ENCODE measurements at regions not wholly inside any gene's neighbourhood (a gene's known extent, or its start where the extent isn't known, plus 50 kb on each side); places are given as distances from the start of the nearest gene placed in this dataset.

DNA sequence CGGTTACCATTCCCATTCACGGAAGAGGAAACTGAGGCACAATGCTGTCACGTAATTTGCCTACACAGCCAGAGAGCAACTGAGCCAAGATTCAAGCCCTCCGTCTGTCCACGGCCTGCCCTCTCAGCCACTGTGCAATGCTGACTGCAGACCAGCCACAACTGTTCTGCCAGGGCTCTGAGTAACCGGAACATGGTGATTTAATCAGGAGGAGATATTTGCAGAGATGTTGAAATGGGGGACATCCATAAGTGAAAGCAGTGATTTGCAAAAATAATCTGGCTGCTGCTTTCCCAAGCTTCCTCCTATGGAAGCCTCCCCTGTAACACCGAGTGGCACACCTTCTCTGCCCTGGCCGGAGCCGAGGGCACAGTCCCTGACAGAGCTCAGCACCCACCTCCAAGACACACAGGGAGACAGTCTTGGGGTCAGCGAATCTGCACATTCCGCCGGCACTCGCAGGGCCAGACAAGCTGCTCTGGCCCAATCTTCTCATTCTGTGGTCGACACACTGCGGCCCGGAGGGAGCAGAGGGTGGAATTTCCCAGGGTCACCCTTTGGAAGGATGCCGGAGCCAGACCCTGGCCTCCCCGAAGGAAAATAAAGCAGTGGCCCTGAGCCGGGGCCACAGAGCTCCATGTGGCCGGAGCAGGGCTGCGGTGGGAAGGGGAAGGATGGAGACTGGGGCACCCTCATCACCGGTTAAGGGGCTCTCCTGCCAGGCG, 158.2 kb upstream of the DIO3 start:
- no peak overlapping the region for H3K4me3 ChIP-seq (ENCODE audit: low read length)
- DNase-seq (ENCODE audit: low read depth) = no peak
- TF ChIP-seq, protein P1, sequence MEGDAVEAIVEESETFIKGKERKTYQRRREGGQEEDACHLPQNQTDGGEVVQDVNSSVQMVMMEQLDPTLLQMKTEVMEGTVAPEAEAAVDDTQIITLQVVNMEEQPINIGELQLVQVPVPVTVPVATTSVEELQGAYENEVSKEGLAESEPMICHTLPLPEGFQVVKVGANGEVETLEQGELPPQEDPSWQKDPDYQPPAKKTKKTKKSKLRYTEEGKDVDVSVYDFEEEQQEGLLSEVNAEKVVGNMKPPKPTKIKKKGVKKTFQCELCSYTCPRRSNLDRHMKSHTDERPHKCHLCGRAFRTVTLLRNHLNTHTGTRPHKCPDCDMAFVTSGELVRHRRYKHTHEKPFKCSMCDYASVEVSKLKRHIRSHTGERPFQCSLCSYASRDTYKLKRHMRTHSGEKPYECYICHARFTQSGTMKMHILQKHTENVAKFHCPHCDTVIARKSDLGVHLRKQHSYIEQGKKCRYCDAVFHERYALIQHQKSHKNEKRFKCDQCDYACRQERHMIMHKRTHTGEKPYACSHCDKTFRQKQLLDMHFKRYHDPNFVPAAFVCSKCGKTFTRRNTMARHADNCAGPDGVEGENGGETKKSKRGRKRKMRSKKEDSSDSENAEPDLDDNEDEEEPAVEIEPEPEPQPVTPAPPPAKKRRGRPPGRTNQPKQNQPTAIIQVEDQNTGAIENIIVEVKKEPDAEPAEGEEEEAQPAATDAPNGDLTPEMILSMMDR (IDR thresholded peaks at IDR 0.05; ENCODE audit: insufficient read depth, low read depth, low read length, missing control alignments) = no peak

DNA sequence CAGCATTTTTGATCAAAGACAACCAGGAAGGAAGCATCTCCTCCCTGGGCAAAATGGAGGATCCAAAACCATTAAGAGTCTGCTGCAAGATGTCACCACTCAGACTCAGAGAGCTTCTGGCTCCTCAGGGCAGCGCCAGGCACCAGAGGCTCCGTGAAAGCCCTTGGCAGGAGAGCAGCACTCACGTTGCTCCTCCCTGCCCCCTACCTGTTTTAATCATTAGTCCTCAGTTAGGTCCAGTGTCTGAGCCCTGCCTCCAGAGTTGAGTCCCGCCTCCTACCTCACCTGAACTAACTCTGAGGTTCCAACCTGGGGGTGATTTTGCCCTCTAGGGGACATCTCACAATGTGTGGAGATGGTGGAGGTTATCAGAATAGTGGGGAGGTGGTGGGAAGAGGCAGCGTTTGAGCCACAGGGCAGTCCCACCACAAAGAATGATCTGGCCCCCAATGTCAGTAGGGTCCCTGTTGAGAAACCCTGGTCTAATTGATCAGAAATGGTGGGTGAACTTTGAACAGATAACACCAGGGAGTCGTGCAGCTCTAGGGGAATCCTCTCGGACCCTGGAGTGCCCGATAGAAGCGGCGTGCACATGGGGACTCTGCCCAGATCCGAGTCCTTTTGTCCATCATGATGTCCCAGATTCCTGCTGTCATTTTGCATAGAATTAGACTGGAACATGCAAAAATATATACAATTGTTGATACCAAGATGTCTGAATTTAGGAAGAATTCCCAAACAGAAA, 156.7 kb upstream of the DIO3 start:
- H3K4me3 ChIP-seq (ENCODE audit: low read length) = no peak overlapping the region
- DNase-seq (ENCODE audit: low read depth) = no peak
- TF ChIP-seq, protein P1 (IDR thresholded peaks at IDR 0.05; ENCODE audit: insufficient read depth, low read depth, low read length, missing control alignments) = no peak

DNA sequence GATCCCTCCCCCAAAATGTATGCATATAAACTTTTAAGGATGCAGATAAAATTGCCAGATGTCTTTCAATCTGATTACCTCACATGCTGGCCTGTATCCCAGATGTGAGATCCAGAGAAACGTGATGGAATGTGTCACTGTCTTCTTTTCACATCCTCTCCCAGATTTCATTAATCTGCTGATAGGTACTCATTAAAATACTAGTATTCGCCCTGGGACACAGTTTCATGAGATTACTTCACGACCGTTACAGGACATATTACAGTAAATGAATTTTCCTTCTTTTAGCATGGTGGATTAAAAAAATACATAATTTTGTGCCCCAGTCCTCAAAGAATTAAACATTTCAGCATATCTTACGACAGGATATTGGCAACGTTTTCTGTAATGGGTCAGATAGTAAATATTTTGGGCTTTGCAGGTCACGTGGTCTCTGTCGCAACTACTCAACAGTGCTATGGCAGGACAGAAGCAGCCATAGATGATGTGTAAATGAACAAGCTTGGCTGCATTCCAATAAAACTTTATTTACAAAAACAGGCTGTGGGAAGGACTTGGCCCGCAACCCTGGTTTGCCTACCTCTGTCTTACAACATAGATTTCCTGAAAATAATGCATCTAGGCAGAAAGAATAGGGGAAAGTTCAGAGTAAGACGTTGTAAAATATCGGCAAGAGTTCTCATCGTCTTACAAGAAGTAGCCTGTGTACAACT, 156.0 kb upstream of the DIO3 start:
- DNase-seq (ENCODE audit: low read depth) = no peak
- TF ChIP-seq, protein P1 (IDR thresholded peaks at IDR 0.05; ENCODE audit: insufficient read depth, low read depth, low read length, missing control alignments) = no peak
- H3K4me3 ChIP-seq (ENCODE audit: low read length) = no peak overlapping the region

DNA sequence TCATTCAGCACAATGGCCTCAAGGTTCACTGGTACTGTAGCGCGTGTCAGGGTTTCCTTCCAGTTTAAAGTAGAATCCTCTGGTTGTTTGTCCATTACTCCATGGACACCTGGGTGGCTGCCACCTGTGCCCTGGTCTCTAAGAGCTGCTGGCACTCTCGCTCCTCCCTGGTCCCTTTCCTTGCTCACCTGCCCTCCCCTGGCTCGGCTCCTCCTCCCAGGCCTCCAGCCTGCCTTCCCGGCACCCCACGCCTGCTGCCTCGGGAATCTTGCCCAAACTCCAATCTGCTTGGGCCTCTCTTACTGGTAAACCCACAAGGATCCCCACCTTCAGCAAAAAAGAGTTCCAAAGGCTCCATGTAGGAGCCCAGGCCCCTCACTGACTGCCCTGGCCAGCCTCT, 154.4 kb upstream of the DIO3 start:
- DNase-seq (ENCODE audit: low read depth) = no peak
- no peak overlapping the region for H3K4me3 ChIP-seq (ENCODE audit: low read length)
- TF ChIP-seq, protein P1 (IDR thresholded peaks at IDR 0.05; ENCODE audit: insufficient read depth, low read depth, low read length, missing control alignments) = no peak

DNA sequence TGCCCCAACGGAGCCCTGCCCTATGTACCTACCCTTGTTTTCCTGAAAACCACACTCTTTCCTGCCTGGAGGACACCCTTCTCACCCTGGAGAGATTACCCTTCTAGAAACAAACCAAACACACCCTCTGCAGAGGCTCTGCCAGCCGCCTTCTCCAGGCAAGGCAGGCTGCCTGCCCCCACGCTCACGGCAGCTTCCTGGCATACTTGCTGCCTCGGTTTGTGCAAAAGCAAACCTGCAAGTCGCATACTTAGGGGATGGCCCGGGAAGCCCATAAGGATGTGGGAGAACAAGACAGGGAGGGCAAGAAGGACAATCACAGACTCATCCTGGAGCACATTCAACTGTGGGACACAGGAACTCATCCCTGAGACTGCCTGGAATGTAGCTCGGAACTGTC, 154.0 kb upstream of the DIO3 start:
- DNase-seq (ENCODE audit: low read depth) = no peak
- TF ChIP-seq, protein P1 (IDR thresholded peaks at IDR 0.05; ENCODE audit: insufficient read depth, low read depth, low read length, missing control alignments) = no peak
- H3K4me3 ChIP-seq (ENCODE audit: low read length) = no peak overlapping the region

DNA sequence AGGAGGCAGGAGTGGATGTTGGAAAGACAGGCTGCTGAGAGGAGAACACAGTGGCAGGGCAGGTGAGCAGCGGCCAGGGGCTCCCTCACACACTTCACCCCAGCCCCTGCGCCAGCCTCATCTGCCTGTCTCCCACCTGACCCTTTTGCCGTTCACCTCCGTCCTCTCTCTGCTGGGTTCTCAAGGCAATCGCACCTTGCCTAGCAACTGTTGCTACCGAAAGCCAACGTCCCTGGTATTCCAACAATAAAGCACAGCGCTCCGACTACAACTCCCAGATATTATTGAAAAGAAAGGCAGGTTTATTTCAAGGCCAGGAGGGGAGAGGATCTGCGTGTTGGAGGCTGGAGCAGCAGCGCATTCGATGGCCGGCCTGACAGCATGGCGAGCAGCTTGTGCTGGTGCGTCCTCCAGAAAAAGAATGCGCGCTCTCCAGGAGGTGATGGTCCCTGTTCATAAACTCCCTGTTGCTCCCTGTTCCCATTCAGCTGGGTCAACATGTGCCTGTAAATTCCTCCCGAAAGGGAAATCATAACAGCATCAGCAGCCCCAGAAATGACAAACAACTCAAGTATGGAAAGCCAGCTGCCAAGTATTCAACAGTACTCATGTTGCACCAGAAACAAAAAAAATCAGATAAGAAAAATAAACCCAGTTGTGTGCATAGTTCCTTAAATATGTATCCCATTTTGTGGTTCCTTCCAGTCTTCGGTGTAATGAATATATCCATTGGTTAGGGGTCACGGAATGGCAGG, 153.0 kb upstream of the DIO3 start:
- DNase-seq (ENCODE audit: low read depth) = no peak

More for the DNA sequence above, 153.0 kb upstream of the DIO3 start:
- no peak overlapping the region for H3K4me3 ChIP-seq (ENCODE audit: low read length)
- TF ChIP-seq, protein P1 (IDR thresholded peaks at IDR 0.05; ENCODE audit: insufficient read depth, low read depth, low read length, missing control alignments) = no peak

Measured in epithelial cell of esophagus (primary cell).